ENCODE measurements at regions not wholly inside any gene's neighbourhood (a gene's known extent, or its start where the extent isn't known, plus 50 kb on each side); places are given as distances from the start of the nearest gene placed in this dataset.
A peak's percentile ranks its signal among the peaks of the same experiment; 100 is the strongest.

- H3K27ac ChIP-seq, result peak overlapping the region; percentile 91
- TF ChIP-seq CTCF (conservative IDR thresholded peaks at IDR 0.05), result no peak
Measured at GRCh38 chr2:42874949-42875801, 82.8 kb upstream of the HAAO start.

- TF ChIP-seq CTCF (conservative IDR thresholded peaks at IDR 0.05), result no peak
- no peak overlapping the region for H3K27ac ChIP-seq
Measured at GRCh38 chr2:42872721-42873120, 80.3 kb upstream of the HAAO start.

- no peak overlapping the region for H3K27ac ChIP-seq
Measured at GRCh38 chr2:42871372-42871771, 79.0 kb upstream of the HAAO start.

GRCh38 chr2:42868874-42869273 lies 76.5 kb upstream of the HAAO start:
- H3K27ac ChIP-seq, result no peak overlapping the region
- no peak for TF ChIP-seq CTCF (conservative IDR thresholded peaks at IDR 0.05)

More at GRCh38 chr2:42871372-42871771, 79.0 kb upstream of the HAAO start:
- TF ChIP-seq CTCF (conservative IDR thresholded peaks at IDR 0.05), result no peak

- TF ChIP-seq CTCF (conservative IDR thresholded peaks at IDR 0.05), result no peak
- no peak overlapping the region for H3K27ac ChIP-seq
Measured at GRCh38 chr2:42868096-42868495, 75.7 kb upstream of the HAAO start.

- TF ChIP-seq CTCF (conservative IDR thresholded peaks at IDR 0.05), result no peak
- no peak overlapping the region for H3K27ac ChIP-seq
Measured at GRCh38 chr2:42867093-42868065, 75.0 kb upstream of the HAAO start.

All from VCaP (cell line).